ENCODE measurements at regions not wholly inside any gene's neighbourhood (a gene's known extent, or its start where the extent isn't known, plus 50 kb on each side); places are given as distances from the start of the nearest gene placed in this dataset.

DNA sequence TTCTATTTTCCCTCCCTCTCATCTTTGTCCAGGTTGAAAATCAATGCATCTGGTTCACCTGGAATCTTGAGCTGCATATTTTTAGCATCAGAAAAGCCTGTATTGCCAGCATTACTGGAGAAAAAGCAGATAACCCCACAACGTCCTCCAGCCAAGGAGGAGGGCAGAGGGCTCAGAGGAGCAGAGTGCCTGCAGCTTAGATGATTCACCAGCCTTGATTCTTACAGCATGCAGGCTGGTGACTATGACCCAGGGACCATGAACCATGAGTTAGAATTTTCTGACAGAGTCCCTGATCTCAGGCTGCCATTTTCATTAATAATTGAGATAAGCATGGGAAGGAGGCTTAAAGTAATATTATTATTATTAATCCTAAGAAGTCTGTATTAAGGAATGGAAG is 278.2 kb downstream of the BRINP1 start:
- Histone ChIP-seq H3K27ac (no peak overlapping the region), H3K27me3 (no peaks in the 10 kb centered on the region), H3K36me3 (no peaks in the 10 kb centered on the region), H3K9me3 (no peaks in the 10 kb centered on the region), H3K4me1 (no peaks in the 10 kb centered on the region), H3K4me3 (no peak overlapping the region)
- no peak for ATAC-seq
- WGBS, 2 donors (ENCODE audit: low coverage in 1 of 2) = 0% methylated on average over 1 of the region's 1 CpG; no CpG with 5 or more reads in 1 of the 2 donors
- TF ChIP-seq, protein P1, sequence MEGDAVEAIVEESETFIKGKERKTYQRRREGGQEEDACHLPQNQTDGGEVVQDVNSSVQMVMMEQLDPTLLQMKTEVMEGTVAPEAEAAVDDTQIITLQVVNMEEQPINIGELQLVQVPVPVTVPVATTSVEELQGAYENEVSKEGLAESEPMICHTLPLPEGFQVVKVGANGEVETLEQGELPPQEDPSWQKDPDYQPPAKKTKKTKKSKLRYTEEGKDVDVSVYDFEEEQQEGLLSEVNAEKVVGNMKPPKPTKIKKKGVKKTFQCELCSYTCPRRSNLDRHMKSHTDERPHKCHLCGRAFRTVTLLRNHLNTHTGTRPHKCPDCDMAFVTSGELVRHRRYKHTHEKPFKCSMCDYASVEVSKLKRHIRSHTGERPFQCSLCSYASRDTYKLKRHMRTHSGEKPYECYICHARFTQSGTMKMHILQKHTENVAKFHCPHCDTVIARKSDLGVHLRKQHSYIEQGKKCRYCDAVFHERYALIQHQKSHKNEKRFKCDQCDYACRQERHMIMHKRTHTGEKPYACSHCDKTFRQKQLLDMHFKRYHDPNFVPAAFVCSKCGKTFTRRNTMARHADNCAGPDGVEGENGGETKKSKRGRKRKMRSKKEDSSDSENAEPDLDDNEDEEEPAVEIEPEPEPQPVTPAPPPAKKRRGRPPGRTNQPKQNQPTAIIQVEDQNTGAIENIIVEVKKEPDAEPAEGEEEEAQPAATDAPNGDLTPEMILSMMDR (IDR thresholded peaks at IDR 0.05) = no peak
- TF ChIP-seq EP300 (IDR thresholded peaks at IDR 0.05) (no peak), POLR2AphosphoS5 (IDR thresholded peaks at IDR 0.05) (no peak), POLR2A (IDR thresholded peaks at IDR 0.05) (no peak)

DNA sequence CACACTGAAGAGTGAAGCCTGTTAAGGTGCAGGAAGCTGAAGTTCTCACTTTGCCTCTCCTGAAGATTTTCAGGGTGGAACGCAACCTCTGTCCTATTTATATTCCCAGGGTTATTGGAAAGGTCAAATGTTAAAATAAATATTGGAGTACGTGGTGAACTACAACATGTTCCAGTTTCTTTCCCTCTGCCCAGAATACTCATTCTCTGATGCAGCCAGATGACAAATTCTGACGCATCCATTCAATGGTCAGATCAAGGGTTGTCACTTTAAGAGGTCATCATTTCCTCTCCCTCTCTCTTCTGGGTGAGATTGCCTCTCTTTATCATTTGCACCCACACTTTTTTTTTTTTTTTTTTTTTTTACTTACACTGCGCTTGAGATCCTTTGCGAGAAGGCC is 277.1 kb downstream of the BRINP1 start:
- Histone ChIP-seq H3K27ac (no peak overlapping the region), H3K27me3 (no peaks in the 10 kb centered on the region), H3K4me3 (no peak overlapping the region), H3K36me3 (no peaks in the 10 kb centered on the region), H3K4me1 (no peaks in the 10 kb centered on the region), H3K9me3 (no peaks in the 10 kb centered on the region)
- no peak for ATAC-seq
- WGBS, 2 donors (ENCODE audit: low coverage in 1 of 2) = 54 to 61% methylated on average over 4 to 5 of the region's 5 CpGs
- TF ChIP-seq POLR2AphosphoS5 (IDR thresholded peaks at IDR 0.05) (no peak), EP300 (IDR thresholded peaks at IDR 0.05) (no peak), POLR2A (IDR thresholded peaks at IDR 0.05) (no peak)
- TF ChIP-seq, protein P1 (IDR thresholded peaks at IDR 0.05) = no peak

DNA sequence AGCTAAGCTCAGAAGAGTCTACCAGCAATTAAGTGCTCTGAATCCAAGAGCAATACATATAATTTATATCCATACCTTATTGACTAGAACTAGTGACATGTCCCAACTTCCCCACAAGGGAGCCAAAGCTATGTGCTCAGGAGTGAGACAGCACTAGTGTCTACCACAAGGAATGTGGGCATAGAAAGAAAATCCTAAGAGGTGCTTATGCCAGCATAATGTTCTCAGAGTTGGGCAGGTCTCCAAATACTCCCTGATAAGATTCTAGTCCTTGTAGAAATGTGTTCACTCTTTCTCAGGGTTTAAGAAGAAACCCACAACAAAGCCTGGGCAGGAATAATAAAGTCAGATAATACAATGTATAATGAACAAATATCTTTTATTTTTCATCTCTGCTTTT is 275.1 kb downstream of the BRINP1 start:
- ATAC-seq = no peak
- Histone ChIP-seq H3K4me3 (no peak overlapping the region), H3K4me1 (no peaks in the 10 kb centered on the region), H3K27ac (no peak overlapping the region), H3K36me3 (no peaks in the 10 kb centered on the region), H3K9me3 (no peaks in the 10 kb centered on the region), H3K27me3 (no peaks in the 10 kb centered on the region)
- TF ChIP-seq EP300 (IDR thresholded peaks at IDR 0.05) = no peak
- no peak for TF ChIP-seq POLR2AphosphoS5 (IDR thresholded peaks at IDR 0.05)
- TF ChIP-seq, protein P1 (IDR thresholded peaks at IDR 0.05) = no peak
- no peak for TF ChIP-seq POLR2A (IDR thresholded peaks at IDR 0.05)

DNA sequence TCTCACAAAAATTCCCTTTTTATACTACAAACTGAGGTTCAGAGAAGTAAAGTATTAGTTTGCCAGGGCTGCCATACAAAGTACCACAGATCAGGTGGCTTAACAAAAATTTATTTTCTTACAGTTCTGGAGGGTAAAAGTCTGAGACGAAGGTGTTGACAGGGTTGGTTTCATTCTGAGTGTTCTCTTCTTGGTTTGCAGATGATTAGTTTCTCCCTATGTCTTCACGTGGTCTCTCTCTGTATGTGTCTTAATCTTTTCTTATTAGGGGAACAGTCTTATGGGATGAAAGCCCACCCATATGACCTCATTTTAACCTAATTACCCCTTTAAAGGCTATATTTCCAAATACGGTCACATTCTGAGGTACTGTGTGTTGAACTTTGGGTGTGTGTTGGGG is 274.2 kb downstream of the BRINP1 start:
- no peaks in the 10 kb centered on the region for H3K36me3 ChIP-seq
- H3K27ac ChIP-seq = no peak overlapping the region
- H3K27me3 ChIP-seq = no peaks in the 10 kb centered on the region
- no peak overlapping the region for H3K4me3 ChIP-seq
- no peaks in the 10 kb centered on the region for H3K4me1 ChIP-seq
- WGBS, 2 donors (ENCODE audit: low coverage in 1 of 2) = 78 to 80% methylated on average over 3 of the region's 3 CpGs
- no peak for ATAC-seq
- TF ChIP-seq EP300 (IDR thresholded peaks at IDR 0.05) (no peak), POLR2A (IDR thresholded peaks at IDR 0.05) (no peak), POLR2AphosphoS5 (IDR thresholded peaks at IDR 0.05) (no peak)
- TF ChIP-seq, protein P1 (IDR thresholded peaks at IDR 0.05) = no peak
- H3K9me3 ChIP-seq = no peaks in the 10 kb centered on the region

DNA sequence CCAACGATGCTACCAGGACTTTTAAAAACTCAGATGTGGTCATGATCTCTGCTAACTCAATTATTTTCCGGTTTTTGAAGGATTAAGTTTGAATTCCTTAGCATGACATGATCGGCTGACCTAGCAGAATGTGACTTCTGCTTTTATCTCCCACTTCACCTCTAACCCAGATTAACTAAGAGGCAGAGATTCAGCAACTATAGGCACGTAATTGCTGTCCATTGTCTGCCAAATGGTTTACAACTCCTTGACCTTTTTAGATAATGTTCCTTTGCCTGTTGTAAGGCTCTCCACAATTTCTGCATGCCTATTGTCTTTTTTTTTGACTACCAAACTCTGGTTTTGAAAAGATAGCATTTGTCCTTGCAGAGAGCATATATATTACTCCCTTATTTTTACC is 268.2 kb downstream of the BRINP1 start:
- Histone ChIP-seq H3K27me3 (no peaks in the 10 kb centered on the region), H3K9me3 (no peaks in the 10 kb centered on the region), H3K27ac (no peak overlapping the region), H3K4me3 (no peak overlapping the region), H3K36me3 (no peaks in the 10 kb centered on the region), H3K4me1 (no peaks in the 10 kb centered on the region)
- no peak for TF ChIP-seq EP300 (IDR thresholded peaks at IDR 0.05)
- TF ChIP-seq, protein P1 (IDR thresholded peaks at IDR 0.05) = no peak
- TF ChIP-seq POLR2A (IDR thresholded peaks at IDR 0.05) = no peak
- no peak for TF ChIP-seq POLR2AphosphoS5 (IDR thresholded peaks at IDR 0.05)
- no peak for ATAC-seq
- 22 to 54% methylated on average over 2 to 4 of the region's 4 CpGs for WGBS, 2 donors (ENCODE audit: low coverage in 1 of 2)
